GM12878 (cell line): ENCODE measurements at regions not wholly inside any gene's neighbourhood (a gene's known extent, or its start where the extent isn't known, plus 50 kb on each side); places are given as distances from the start of the nearest gene placed in this dataset.

ENCODE experiments used
- CTCF ChIP-seq, 3 experiments: IDR thresholded peaks in 2 of 3; conservative IDR thresholded peaks in 1 of 3; 2 replicates each; pipeline ENCODE4 v1.5.1; 2011; ENCODE audit warnings: low read depth in 3 of 3, low read length in 3 of 3, mild to moderate bottlenecking in 3 of 3, control low read depth in 2 of 3, moderate library complexity in 2 of 3, inconsistent platforms in 1 of 3, mixed read lengths in 1 of 3; ENCODE audit not compliant: control insufficient read depth in 2 of 3, insufficient read depth in 1 of 3; ENCODE audit errors: extremely low read depth in 1 of 3
- EZH2 ChIP-seq: IDR thresholded peaks from 2 replicates; pipeline ENCODE4 v1.6.1; 2012; ENCODE audit warnings: low read depth, mild to moderate bottlenecking, control low read depth, inconsistent platforms, low read length, borderline replicate concordance; ENCODE audit not compliant: control insufficient read depth
- FOS ChIP-seq: IDR thresholded peaks from 3 replicates; pipeline ENCODE4 v1.6.1; 2011; ENCODE audit warnings: borderline replicate concordance; ENCODE audit not compliant: insufficient read length; ENCODE audit errors: extremely low read depth
- POLR2A ChIP-seq: IDR thresholded peaks from 2 replicates; pipeline ENCODE4 v1.6.1; 2011; ENCODE audit warnings: low read depth, mild to moderate bottlenecking, low read length

- TF ChIP-seq POLR2A (no peak), CTCF (IDR thresholded peaks at IDR 0.05 in 2 of 3, conservative IDR thresholded peaks at IDR 0.05 in 1 of 3; ENCODE audit: control insufficient read depth in 2 of 3, extremely low read depth in 1 of 3, insufficient read depth in 1 of 3, low read depth in 3 of 3, low read length in 3 of 3) (no peak), EZH2 (no peak), FOS (no peak)
These were observed 170.6 kb downstream of the TEX29 start for GRCh38 chr13:111491021-111491420.
